Hepatocyte (in vitro differentiated cells): ENCODE measurements at regions not wholly inside any gene's neighbourhood (a gene's known extent, or its start where the extent isn't known, plus 50 kb on each side); places are given as distances from the start of the nearest gene placed in this dataset.

Source experiments
- EZH2 ChIP-seq: fragments of 200-600 bp; sonication (generic); IDR thresholded peaks from 2 replicates; pipeline ENCODE4 v1.6.1; 2016; ENCODE audit warnings: antibody characterized with exemption, mild to moderate bottlenecking, borderline replicate concordance
- TF ChIP-seq, protein P1 (sequence below): fragments of 200-600 bp; sonication (generic); IDR thresholded peaks from 2 replicates; pipeline ENCODE4 v1.5.1; 2016; ENCODE audit warnings: antibody characterized with exemption, mild to moderate bottlenecking; ENCODE audit not compliant: poor library complexity

DNA sequence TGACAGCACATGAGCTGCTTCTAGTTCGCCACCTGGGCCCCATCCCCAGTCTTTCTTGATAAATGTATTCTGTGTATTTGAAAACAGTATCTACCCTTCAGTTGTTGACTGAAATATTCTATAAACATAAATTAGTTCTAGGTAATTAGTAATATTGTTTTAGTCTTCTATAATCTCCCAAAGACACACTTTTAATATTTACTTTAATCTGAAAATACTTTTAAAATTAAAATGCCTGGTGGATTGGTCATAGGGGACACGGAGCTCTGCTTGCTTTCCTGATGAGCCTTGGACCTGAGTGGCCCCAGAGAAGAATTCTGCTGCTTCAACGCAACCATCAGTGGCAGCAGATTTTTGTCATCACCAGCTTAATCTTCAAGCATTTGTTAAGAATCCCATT is 234.5 kb downstream of the THBS2 start:
- TF ChIP-seq, protein P1, sequence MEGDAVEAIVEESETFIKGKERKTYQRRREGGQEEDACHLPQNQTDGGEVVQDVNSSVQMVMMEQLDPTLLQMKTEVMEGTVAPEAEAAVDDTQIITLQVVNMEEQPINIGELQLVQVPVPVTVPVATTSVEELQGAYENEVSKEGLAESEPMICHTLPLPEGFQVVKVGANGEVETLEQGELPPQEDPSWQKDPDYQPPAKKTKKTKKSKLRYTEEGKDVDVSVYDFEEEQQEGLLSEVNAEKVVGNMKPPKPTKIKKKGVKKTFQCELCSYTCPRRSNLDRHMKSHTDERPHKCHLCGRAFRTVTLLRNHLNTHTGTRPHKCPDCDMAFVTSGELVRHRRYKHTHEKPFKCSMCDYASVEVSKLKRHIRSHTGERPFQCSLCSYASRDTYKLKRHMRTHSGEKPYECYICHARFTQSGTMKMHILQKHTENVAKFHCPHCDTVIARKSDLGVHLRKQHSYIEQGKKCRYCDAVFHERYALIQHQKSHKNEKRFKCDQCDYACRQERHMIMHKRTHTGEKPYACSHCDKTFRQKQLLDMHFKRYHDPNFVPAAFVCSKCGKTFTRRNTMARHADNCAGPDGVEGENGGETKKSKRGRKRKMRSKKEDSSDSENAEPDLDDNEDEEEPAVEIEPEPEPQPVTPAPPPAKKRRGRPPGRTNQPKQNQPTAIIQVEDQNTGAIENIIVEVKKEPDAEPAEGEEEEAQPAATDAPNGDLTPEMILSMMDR, result no peak
- no peak for TF ChIP-seq EZH2
